H9 (cell line): ENCODE measurements at regions not wholly inside any gene's neighbourhood (a gene's known extent, or its start where the extent isn't known, plus 50 kb on each side); places are given as distances from the start of the nearest gene placed in this dataset.

Source experiments
- DNase-seq: peaks from one replicate; pipeline ENCODE4 v3.0.0-alpha.2; 2017
- H2AFZ ChIP-seq: one replicate; pipeline ENCODE4 v1.6.1; 2013; ENCODE audit warnings: mild to moderate bottlenecking, low read length, control low read depth, moderate library complexity
- H2AK5ac ChIP-seq: 2 replicates; pipeline ENCODE4 v1.6.1; 2013; ENCODE audit warnings: low read length, control low read depth, mixed read lengths; ENCODE audit not compliant: insufficient read length
- H2BK120ac ChIP-seq: one replicate; pipeline ENCODE4 v1.6.1; 2013; ENCODE audit warnings: low read depth, mild to moderate bottlenecking, low read length, control low read depth, inconsistent platforms; ENCODE audit not compliant: poor library complexity, severe bottlenecking
- H2BK12ac ChIP-seq: 2 replicates; pipeline ENCODE4 v1.6.1; 2013; ENCODE audit warnings: low read length, control low read depth, mixed read lengths, low read depth; ENCODE audit not compliant: insufficient read length
- H2BK15ac ChIP-seq: 2 replicates; pipeline ENCODE4 v1.6.1; 2013; ENCODE audit warnings: low read depth, low read length, control low read depth
- H2BK20ac ChIP-seq: one replicate; pipeline ENCODE4 v1.6.1; 2013; ENCODE audit warnings: low read depth, mild to moderate bottlenecking, low read length, control low read depth, inconsistent platforms; ENCODE audit not compliant: poor library complexity, severe bottlenecking
- H2BK5ac ChIP-seq: 2 replicates; pipeline ENCODE4 v1.6.1; 2013; ENCODE audit warnings: low read length, control low read depth, mixed read lengths; ENCODE audit not compliant: insufficient read length
- H3K14ac ChIP-seq: 2 replicates; pipeline ENCODE4 v1.6.1; 2013; ENCODE audit warnings: low read length, control low read depth; ENCODE audit not compliant: insufficient read depth
- H3K18ac ChIP-seq: 2 replicates; pipeline ENCODE4 v1.6.1; 2013; ENCODE audit warnings: low read depth, mild to moderate bottlenecking, mixed read lengths, low read length, control low read depth; ENCODE audit not compliant: insufficient read length
- H3K23ac ChIP-seq: 2 replicates; pipeline ENCODE4 v1.6.1; 2013; ENCODE audit warnings: low read length, control low read depth, mixed read lengths, low read depth; ENCODE audit not compliant: insufficient read length
- H3K23me2 ChIP-seq: 2 replicates; pipeline ENCODE4 v1.6.1; 2013; ENCODE audit warnings: low read depth, mild to moderate bottlenecking, mixed read lengths, low read length, control low read depth; ENCODE audit not compliant: insufficient read length, poor library complexity, severe bottlenecking
- H3K27ac ChIP-seq: 2 replicates; pipeline ENCODE4 v1.5.1; 2013; ENCODE audit warnings: low read length, control low read depth, mixed read lengths, low read depth; ENCODE audit not compliant: insufficient read length
- H3K27me3 ChIP-seq: 2 replicates; pipeline ENCODE4 v1.6.1; 2013; ENCODE audit warnings: low read length, control low read depth, inconsistent platforms; ENCODE audit not compliant: insufficient read depth
- H3K4ac ChIP-seq: 2 replicates; pipeline ENCODE4 v1.6.1; 2013; ENCODE audit warnings: low read depth, mild to moderate bottlenecking, control low read depth, inconsistent platforms, low read length, moderate library complexity
- H3K4me1 ChIP-seq: 2 replicates; pipeline ENCODE4 v1.6.1; 2013; ENCODE audit warnings: low read length, control low read depth, inconsistent platforms; ENCODE audit not compliant: insufficient read depth
- H3K4me2 ChIP-seq: 2 replicates; pipeline ENCODE4 v1.6.1; 2013; ENCODE audit warnings: low read length, control low read depth, mixed read lengths; ENCODE audit not compliant: insufficient read length, insufficient read depth
- H3K56ac ChIP-seq: 2 replicates; pipeline ENCODE4 v1.6.1; 2013; ENCODE audit warnings: low read depth, mild to moderate bottlenecking, mixed read lengths, low read length, control low read depth; ENCODE audit not compliant: insufficient read length
- H3K79me1 ChIP-seq: 2 replicates; pipeline ENCODE4 v1.6.1; 2013; ENCODE audit warnings: low read depth, mild to moderate bottlenecking, moderate library complexity, low read length, control low read depth, inconsistent platforms; ENCODE audit not compliant: insufficient read depth, poor library complexity, severe bottlenecking
- H3K79me2 ChIP-seq: 2 replicates; pipeline ENCODE4 v1.6.1; 2013; ENCODE audit warnings: low read length, control low read depth, inconsistent platforms; ENCODE audit not compliant: insufficient read depth
- H3K9ac ChIP-seq: 2 replicates; pipeline ENCODE4 v1.6.1; 2013; ENCODE audit warnings: low read length, control low read depth, mixed read lengths; ENCODE audit not compliant: insufficient read length; ENCODE audit errors: extremely low read depth
- H3K9me3 ChIP-seq: one replicate; pipeline ENCODE4 v1.6.1; 2013; ENCODE audit warnings: low read depth, low read length, inconsistent platforms; ENCODE audit not compliant: control insufficient read depth
- H3T11ph ChIP-seq: one replicate; pipeline ENCODE4 v1.6.1; 2013; ENCODE audit warnings: mild to moderate bottlenecking, low read length, control low read depth, inconsistent platforms
- H4K20me1 ChIP-seq: one replicate; pipeline ENCODE4 v1.6.1; 2013; ENCODE audit not compliant: control insufficient read depth, insufficient read length, insufficient read depth
- H4K5ac ChIP-seq: 2 replicates; pipeline ENCODE4 v1.6.1; 2013; ENCODE audit warnings: low read depth, mild to moderate bottlenecking, mixed read lengths, low read length, control low read depth; ENCODE audit not compliant: insufficient read length
- H4K8ac ChIP-seq: replicated peaks from 2 replicates; pipeline ENCODE4 v1.6.1; 2013; ENCODE audit warnings: low read length, control low read depth, mixed read lengths, low read depth; ENCODE audit not compliant: insufficient read length
- H4K91ac ChIP-seq: 2 replicates; pipeline ENCODE4 v1.6.1; 2013; ENCODE audit warnings: low read depth, mild to moderate bottlenecking, moderate library complexity, mixed read lengths, low read length, control low read depth; ENCODE audit not compliant: insufficient read length
- H3K27ac Mint-ChIP-seq, 3 experiments: 2 replicates in 2 of 3; 3 replicates in 1 of 3; pipeline ENCODE4 v1.8.0; 2020 to 2021; ENCODE audit warnings: mixed read lengths in 3 of 3, mild to moderate bottlenecking in 1 of 3, moderate library complexity in 1 of 3
- H3K27me3 Mint-ChIP-seq: 2 replicates; pipeline ENCODE4 v1.8.0; 2021; ENCODE audit warnings: low read depth, mild to moderate bottlenecking, moderate library complexity, mixed read lengths
- H3K36me3 Mint-ChIP-seq, 3 experiments: 2 replicates in 2 of 3; 3 replicates in 1 of 3; pipeline ENCODE4 v1.8.0; 2020 to 2021; ENCODE audit warnings: low read depth in 3 of 3, mixed read lengths in 3 of 3; ENCODE audit not compliant: insufficient read depth in 1 of 3
- H3K4me1 Mint-ChIP-seq, 2 experiments: 2 replicates each; pipeline ENCODE4 v1.8.0; 2020; ENCODE audit warnings: mixed read lengths in 2 of 2
- H3K4me3 Mint-ChIP-seq, 2 experiments: 2 replicates in 1 of 2; 3 replicates in 1 of 2; pipeline ENCODE4 v1.8.0; 2020 to 2021; ENCODE audit warnings: mild to moderate bottlenecking in 2 of 2, mixed read lengths in 2 of 2, moderate library complexity in 1 of 2
- H3K9me3 Mint-ChIP-seq, 2 experiments: 2 replicates in 1 of 2; 3 replicates in 1 of 2; pipeline ENCODE4 v1.8.0; 2020; ENCODE audit warnings: mild to moderate bottlenecking in 2 of 2, mixed read lengths in 2 of 2, moderate library complexity in 1 of 2
- CTCF ChIP-seq: fragments of 200-600 bp; sonication (generic); conservative IDR thresholded peaks from 3 replicates; pipeline ENCODE4 v1.8.0; 2021; ENCODE audit warnings: antibody characterized with exemption, mild to moderate bottlenecking
- WGBS: extraction: QIAGEN DNeasy Blood & Tissue Kit; methylation state at CpG from one replicate; pipeline ENCODE4 v1.1.7; 2013; ENCODE audit warnings: missing lambda C conversion rate, low lambda C conversion rate, mixed read lengths; ENCODE audit not compliant: insufficient read length; ENCODE audit errors: extremely low coverage; 5-methylcytosine and 5-hydroxymethylcytosine counted together

- no CpG with 5 or more reads among the region's 1 CpG for WGBS
- Mint-ChIP-seq H3K9me3 (peaks cover 7% of the 10 kb centered on the region in 2 experiments; a peak in 3 of 5 replicates), H3K36me3 (peaks cover 0 to 5% (median 2%) of the 10 kb centered on the region in 3 experiments; a peak in 4 of 7 replicates), H3K27ac (no peak overlapping the region), H3K27me3 (no peaks in the 10 kb centered on the region), H3K4me3 (no peak overlapping the region), H3K4me1 (no peaks in the 10 kb centered on the region)
- Histone ChIP-seq H4K91ac (no peak overlapping the region), H2BK120ac (no peak overlapping the region), H3K14ac (no peak overlapping the region), H2AFZ (no peak overlapping the region), H3K18ac (no peak overlapping the region), H3K23ac (no peak overlapping the region), H3K4me1 (no peaks in the 10 kb centered on the region), H3K4me2 (no peak overlapping the region), H3K27ac (no peak overlapping the region), H3K4ac (no peak overlapping the region), H3K79me2 (no peaks in the 10 kb centered on the region), H3K23me2 (no peaks in the 10 kb centered on the region), H4K5ac (no peak overlapping the region), H4K20me1 (no peaks in the 10 kb centered on the region), H2BK15ac (no peak overlapping the region), H2AK5ac (no peak overlapping the region), H4K8ac (no peak overlapping the region), H2BK20ac (no peak overlapping the region), H3K27me3 (no peaks in the 10 kb centered on the region), H3K9ac (no peak overlapping the region), H3K9me3 (no peaks in the 10 kb centered on the region), H2BK12ac (no peak overlapping the region), H3T11ph (no peak overlapping the region), H3K56ac (no peak overlapping the region), H2BK5ac (no peak overlapping the region), H3K79me1 (no peaks in the 10 kb centered on the region)
- no peak for DNase-seq
- no peak for TF ChIP-seq CTCF
These were observed 131.0 kb upstream of the TMTC2 start for GRCh38 chr12:82555699-82556098.
